GM20000 (cell line): ENCODE measurements at regions not wholly inside any gene's neighbourhood (a gene's known extent, or its start where the extent isn't known, plus 50 kb on each side); places are given as distances from the start of the nearest gene placed in this dataset.

Experiments used
- DNase-seq: peaks from one replicate; pipeline ENCODE4 v3.0.0; 2012; ENCODE audit warnings: low spot score
- CTCF ChIP-seq: IDR thresholded peaks from 2 replicates; pipeline ENCODE4 v1.5.1; 2012; ENCODE audit warnings: mild to moderate bottlenecking, control low read depth; ENCODE audit errors: extremely low read depth, missing control alignments

GRCh38 chr5:96128204-96128864 is 166.7 kb upstream of the ELL2 start:
- no peak for TF ChIP-seq CTCF
- no peak for DNase-seq

GRCh38 chr5:96127538-96127937 is 165.9 kb upstream of the ELL2 start:
- no peak for DNase-seq
- no peak for TF ChIP-seq CTCF

- DNase-seq = no peak
- TF ChIP-seq CTCF = no peak
Measured at GRCh38 chr5:96125231-96125891, 163.7 kb upstream of the ELL2 start.

DNA sequence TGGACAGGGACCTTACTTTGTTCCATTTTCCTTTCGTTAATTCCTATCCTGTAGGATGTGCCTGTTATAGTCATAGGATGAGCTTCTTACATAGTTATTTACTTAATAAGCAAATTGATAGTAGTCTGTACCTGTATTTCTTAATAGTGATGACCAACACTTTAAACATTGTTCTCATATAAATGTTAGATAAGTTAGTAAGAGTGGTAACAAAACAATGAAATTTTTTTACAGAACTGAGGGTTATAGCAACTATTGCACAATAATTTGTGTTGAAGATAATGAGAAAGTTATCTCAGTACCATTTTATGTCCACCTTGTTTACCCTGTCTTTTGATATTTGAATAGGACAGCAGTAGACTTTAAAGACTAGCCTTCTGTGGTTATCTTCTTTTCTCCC is 162.9 kb upstream of the ELL2 start:
- no peak for TF ChIP-seq CTCF
- no peak for DNase-seq

- DNase-seq = no peak
- TF ChIP-seq CTCF = no peak
Measured at GRCh38 chr5:96123418-96123817, 161.8 kb upstream of the ELL2 start.

DNA sequence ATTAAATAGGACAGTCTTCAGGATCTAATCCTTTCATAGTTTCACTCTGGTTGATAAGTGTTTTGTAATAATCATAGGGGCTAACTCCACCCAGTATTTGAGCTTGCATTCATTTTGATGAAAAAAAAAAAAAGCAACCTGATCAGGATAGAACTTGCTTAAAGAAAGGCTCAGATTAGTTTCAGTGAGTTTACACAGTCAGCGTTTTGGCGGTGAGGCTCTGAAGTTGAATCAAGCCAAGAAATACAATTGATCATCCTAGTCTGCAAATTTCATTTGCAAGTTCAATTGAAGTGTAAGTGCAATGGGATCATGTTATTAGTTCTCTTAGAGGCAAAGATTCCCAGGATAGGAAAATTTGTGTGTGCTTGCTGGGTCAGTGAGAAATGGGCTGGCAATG is 159.7 kb upstream of the ELL2 start:
- no peak for DNase-seq
- no peak for TF ChIP-seq CTCF

- TF ChIP-seq CTCF = no peak
- no peak for DNase-seq
Measured at GRCh38 chr5:96120120-96120519, 158.5 kb upstream of the ELL2 start.
